Non-pigmented ciliary epithelial cell (primary cell): ENCODE measurements at regions not wholly inside any gene's neighbourhood (a gene's known extent, or its start where the extent isn't known, plus 50 kb on each side); places are given as distances from the start of the nearest gene placed in this dataset.
"Not testable (repeated sequence)": the region's sequence is repeated elsewhere in the genome, so short reads cannot be mapped to it uniquely, and the experiment has no call there.

ENCODE experiments used
- DNase-seq: peaks from one replicate; pipeline ENCODE4 v3.0.0-alpha.2; 2010; ENCODE audit warnings: low read depth

DNA sequence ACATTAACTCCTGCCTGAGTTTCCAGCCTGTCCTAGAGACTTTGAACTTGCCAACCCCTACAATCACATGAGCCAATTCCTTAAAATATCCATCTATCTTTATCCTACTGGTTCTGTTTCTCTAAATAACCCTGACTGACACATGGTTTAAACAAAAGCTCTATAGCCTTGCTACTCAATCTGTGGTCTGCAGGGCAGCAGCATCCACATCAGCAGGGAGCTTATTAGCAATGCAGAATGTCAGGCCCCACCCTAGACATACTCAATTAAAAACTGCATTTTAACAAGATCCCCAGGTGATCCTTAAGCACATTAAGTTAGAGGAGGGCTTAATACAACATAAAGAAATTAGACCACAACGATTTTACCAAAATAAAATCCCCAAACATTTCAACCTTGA lies 108.3 kb upstream of the CPSF6 start:
- no peak for DNase-seq

DNA sequence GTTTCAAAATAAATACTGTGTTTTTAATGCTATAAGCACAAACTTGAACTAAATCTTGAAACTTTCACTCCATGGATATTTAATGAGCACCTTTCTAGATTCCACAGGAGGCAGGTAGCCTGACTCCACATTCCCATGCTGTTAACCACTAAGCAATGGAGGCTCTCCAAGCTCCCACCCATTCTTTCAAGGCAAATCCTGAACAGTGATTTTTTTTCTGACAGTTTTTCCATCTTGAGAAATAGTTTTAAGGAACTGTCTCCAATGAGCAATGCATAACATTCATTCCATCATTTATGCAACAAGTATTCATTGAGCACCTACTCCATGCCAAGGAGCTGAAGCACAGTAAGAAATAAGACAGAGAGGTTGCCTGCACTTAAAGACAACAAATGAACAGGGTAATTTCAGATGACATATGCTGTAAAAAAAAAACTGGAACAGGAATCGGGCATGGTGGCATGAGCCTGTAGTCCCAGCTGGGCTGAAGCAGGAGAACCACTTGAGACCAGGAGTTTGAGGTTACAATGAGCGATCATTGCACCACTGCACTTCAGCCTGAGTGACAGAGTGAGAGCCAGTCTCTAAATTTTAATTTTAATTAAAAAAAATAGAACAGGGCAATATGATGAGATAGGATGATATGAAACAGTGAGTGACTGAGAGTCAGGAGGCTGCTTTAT lies 102.3 kb upstream of the CPSF6 start:
- no peak for DNase-seq

DNA sequence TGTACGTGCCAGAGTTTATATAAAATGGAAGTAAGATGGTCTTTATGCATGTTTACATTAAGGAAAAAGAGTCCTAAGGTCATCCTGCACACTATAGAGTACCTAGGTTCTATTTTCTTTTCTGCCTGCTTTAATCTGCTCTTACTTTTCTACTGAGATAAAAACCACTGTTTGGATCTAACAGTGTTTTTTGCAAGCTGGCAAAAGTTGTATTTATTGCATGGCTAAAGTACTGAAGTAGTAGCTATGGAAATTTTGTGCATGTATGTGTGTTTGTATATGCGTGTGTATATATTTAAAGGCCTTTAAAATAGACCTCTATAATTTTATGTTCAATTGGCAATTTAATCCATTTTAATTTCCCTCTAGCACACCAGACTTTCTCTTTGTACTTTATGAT lies 98.3 kb upstream of the CPSF6 start:
- DNase-seq: no peak

DNA sequence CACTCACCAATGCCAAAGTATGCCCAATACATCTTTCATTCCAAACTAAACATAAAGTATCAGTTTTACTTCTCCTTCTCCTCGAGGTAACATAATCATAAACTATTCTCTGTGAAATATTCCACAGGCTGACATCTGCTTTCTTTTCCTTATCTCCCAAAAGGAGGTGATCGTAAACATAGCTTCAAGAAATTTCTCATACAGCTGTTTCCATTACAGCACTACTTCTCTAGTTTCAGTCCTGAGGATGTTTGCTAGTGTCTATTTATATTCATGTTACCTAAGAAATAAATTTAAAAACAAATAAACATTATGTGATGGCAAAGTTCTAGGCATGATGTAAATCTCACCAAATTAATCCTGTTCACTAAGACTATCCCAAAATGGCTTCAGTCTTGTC lies 90.1 kb upstream of the CPSF6 start:
- no peak for DNase-seq

DNA sequence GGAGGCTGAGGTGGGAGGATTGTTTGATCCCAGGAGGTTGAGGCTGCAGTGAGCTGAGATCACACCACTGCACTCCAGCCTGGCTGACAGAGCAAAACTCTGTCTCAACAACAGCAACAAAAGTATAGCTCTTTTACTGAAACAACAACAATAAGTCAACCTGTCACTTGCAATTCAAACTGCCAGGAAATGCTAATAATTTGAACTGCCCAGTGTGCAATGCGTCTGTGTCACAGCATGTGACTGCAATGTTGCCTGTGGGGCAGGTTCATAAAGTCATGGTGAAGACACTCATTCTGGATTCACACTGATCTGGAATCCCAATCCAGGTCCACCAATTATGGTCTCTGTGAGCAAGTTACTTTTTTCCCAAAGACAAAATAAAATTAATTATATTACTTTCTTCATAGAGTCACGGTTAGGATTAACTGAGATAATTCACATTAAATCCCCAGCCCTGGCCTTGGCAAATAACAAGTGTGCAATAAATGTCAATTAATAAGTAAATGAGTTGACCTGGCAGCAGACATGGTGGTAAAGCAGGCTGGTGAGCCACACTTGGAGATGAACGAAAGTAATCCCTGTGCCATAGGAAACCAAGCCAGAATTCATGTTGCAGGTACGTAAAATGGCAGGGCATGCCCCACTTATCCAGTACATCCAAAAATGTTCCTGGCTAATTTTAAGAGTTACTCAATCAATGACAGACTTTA lies 89.1 kb upstream of the CPSF6 start:
- no peak for DNase-seq

DNA sequence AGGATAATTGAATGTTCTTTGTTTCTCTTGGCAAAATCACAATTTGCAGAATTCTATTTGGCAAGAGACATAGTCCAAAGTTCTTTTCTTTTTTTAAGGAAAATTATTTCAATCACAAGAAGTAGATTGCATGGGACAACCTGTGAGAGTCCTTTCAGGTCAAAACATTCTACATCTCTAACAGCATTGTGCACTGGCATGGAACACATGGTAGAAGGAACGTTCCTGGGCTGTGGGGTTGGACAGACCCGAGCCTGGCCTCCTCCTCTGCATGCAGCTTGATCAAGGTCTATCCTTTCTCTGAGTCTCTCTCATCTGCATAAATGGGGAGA lies 88.6 kb upstream of the CPSF6 start:
- no peak for DNase-seq

DNA sequence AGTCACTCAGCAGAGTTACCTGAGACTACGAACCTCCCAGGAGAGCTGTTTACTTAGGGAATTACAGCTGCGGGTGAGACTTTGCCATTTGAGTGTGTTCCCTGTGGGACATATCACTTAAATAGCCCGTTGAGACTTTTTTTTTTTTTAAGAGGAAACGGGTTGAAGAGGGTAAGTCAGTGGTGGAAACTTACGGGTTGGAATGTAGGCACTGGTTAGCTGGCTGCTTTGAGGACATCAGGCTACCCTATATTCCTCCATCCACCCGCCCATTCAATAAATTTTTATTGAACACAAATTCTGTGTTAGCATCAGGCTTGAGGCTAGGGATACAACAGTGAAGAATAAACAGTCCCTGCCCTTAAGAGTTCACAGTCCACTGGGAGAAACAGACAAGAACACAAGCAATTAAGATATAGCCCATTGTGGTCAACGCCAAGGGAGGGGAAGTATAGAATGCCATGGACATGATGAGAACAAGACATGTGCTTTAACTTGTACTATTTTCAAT lies 88.1 kb upstream of the CPSF6 start:
- DNase-seq: no peak

DNA sequence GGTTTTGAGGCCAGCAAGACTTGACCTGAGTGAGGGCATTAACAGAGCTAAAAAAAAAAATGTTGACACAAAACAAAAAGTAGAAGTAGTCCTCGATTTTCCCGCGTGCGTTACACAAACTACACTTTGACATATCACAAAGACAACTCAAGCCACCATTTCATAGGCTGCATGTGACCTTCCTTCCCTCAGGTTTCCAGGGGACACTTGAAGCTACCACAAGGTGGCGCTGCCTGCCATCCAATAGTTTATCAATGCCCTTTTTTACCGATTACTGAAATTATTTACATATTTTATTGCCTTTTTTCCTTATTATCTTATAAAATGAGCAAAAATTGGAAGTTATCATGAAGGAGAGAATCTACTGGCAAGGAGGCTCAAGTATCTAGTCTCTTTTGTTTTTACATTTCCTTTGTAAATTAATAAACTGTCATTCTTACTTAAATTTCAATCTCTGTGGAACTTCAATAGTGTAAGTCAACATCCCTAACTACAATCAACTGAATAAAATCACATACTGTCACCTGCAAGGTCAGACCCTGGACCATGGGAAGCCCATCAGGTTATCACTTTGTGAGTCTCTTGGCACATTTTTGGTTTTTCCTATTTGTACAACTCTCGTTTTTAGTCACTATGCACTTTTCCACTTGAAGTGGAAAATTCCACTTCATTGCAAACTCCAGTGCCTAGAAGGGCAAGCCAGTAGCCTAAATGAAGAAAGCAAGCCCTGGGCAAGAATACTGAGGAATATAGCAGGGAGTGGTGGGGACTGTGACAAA lies 84.6 kb upstream of the CPSF6 start:
- DNase-seq: peak; percentile 11

DNA sequence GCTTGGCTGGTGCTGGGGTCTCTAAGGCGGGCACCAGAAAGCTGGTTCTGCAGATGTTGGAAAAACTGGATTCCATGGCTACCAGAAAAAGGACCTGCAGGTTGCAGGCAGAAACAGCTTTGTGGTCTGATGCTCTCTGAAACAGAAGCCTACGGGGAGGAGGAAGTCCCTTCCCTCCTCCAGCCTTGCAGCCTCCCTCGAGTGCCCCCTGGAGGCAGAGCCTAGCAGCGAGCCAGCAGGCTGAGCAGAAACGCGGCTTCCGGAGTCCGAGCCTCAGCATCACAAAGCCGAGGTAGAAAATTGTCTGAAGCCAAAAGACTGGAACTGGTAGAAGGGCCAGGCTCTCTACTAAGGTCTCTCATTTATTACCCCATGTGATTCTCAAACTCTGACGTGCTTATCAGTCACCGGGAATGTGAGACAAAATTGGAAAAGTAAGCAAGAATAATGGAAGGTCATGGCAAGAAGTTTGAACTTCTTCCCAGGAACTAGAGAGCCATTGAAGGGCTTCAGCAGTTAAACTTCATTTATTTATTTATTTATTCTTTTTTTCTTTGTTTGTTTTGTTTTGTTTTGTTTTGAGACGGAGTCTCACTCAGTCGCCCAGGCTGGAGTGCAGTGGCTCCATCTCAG lies 82.2 kb upstream of the CPSF6 start:
- peak; percentile 57 for DNase-seq

DNA sequence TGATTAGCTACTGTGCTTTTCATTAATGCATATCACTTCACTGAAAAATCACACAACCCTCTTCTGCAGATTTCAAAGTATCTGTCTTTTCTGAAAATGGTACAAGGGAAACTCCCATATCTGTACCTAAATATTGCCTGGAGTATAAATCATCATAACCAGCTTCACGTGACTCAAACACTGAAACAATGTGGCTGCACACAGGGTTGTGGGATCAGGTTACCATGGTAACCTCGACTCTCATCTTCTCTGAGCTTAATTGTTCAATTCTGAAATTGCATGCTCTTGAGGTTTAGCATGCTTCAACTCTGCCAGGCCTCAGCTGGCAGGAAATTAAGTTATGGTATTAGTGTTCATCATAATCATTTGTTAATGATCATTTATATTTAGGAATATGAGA lies 77.5 kb upstream of the CPSF6 start:
- no peak for DNase-seq

DNA sequence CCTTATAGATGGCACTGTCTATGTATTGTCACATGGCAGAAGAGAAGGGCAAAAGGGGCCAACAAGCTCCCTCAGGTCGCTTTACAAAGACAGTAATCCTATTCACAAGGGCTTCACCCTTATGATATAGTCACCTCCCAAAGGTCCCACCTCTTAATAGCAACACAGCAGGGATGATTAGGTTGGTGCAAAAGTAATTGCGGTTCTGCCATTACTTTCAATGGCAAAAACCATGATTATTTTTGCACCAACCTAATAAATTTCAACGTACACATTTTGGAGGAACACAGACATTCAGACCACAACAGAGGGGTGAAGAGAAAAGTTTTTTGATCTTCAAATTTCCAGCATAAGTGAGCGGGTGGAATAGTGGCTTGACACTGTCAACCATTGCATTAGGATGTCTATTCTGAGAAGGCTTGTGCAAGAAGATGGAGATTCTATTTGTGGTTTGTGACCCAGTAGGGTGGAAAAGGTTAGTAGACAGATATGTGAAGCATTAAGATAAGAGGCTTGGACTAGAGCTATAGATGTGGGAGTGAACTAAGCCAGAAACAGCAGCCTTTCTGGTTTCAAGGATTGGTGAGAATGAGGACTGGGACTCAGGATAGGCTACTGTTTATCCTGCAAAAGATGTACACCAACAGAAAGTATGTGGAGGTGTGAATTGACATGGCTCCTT lies 75.5 kb upstream of the CPSF6 start:
- DNase-seq: no peak

DNA sequence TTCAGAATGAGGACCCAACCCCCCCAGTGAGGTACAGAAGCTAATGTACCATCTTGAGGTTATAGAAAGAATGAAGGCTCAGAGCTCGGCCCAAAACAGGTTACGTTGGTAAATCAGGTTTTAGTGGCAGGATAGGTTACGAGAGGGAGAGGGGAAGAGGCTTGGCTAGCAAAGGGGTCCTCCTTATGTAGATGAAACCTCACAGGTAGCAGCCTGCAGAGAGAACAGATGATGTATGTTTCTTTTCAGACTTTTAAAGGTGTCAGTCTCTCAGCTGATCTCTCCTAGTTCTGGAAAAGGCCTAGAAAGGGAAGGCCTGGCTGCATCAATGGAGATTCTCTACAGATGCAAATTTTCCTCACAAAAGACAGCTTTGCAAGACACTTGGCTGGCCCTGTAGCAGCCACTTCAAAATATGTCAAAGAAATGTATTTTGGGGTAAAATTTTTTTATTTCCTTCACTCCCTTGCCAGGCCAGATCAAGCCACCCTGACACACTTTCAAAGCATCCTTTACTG lies 71.7 kb upstream of the CPSF6 start:
- DNase-seq: no peak

DNA sequence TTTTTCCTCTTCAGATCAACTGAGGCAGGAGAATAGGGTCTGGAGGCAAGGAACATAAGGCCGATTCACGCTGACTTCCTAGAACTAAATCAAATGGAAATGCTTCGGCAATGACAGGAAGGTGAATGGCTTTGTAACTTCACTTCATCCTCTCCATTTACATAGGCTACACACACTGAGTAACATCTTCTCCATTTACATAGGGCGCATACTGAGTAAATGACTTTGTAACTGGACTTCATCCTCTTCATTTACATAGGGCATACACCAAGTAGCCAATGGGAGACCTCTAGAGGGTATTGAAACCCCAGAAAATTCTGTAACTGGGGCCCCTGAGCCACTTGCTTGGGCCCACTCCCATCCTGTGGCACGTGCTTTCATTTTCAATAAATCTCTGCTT lies 71.0 kb upstream of the CPSF6 start:
- DNase-seq: no peak

DNA sequence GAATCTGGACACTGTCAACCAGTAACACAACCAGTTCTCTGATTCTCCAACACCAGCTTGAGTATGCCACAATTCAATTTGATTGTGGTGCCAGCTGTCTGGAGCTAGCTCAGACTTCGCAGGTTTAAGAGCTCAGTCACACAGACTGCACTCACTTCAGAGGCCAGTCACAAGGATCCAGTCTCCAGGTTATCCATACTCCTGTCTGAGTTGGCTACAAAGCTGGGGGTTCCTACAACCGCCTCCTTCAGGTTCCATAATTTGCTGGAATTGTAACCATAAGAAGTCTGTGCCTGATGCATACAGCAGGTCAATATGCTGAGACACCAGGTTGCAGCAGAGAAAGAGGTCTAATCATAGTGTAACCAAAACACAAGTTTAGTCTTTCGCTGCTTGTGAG lies 70.5 kb upstream of the CPSF6 start:
- no peak for DNase-seq

DNA sequence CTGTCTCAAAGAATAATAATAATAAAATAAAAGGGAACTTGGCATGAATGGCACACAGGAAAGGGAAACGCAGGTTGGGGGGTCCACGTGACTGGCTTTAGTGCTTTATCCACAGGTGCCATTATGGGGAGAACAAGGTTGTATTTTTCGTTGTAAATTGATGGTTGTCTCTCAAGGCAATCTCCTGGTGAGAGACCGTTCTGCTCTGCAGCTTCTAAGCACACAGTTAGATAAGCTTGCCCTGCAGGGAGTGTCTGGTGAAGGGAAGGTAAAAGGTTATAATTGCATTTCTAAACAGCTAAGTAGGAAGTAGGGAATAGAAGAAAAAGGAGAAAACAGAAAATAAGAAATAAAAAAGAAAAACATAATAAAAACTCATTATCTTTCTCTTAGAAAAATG lies 69.1 kb upstream of the CPSF6 start:
- DNase-seq: no peak

DNA sequence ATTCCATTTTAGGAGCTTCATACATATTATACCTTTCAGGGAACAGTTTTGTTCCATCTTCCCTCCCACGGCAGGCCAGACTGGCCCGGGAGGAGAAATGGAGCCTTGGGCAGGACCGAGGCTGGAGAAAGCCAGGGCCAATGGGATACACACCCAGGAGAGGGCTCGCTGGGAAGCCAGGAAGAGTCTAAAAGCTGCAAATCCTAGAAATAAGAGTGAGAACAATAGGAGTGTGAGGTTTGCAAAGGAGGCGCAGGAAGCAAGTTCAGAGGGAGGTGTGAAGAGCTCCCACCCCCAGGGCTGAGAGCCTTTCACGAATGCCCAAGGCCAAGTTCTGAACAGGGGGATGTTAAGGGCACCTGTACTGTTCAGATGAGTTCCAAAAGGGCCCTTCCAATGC lies 67.5 kb upstream of the CPSF6 start:
- DNase-seq: no peak

DNA sequence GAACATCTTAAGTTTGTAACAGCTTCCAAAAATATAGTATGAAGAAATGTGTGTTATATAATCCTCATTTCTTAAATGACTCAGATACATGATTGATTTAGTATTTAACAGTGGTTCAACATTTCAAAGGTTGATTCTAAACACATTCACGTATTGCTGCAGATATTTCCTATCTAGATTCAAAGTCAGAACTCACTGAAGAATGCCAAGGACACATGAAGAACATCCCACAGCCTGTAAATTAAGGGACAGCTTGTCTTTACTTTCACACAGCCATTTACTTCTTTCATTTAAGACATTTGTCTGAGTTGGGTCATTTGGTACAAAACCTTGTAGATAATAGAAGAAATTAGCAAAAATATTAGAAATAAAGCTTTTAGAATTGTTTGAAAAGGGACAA lies 66.9 kb upstream of the CPSF6 start:
- DNase-seq: no peak

DNA sequence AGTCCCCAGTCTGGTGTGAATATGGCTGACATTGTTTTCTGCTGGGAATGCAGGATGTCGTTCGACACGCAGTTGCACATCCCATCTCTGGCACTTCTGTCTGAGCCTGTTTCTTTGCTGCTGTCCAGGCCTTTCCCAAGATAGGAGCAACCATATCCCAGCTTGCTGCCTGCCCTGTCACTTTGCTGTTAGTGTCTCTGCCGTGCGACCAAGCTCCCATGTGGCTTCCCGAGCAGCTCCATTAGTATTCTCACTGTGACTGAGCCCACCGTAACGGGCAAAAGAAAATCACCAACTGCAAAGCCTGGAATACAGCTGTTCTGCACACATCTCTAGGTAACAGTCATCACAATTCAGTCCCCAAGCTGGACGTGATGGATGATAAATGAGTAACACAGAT lies 66.0 kb upstream of the CPSF6 start:
- no peak for DNase-seq

DNA sequence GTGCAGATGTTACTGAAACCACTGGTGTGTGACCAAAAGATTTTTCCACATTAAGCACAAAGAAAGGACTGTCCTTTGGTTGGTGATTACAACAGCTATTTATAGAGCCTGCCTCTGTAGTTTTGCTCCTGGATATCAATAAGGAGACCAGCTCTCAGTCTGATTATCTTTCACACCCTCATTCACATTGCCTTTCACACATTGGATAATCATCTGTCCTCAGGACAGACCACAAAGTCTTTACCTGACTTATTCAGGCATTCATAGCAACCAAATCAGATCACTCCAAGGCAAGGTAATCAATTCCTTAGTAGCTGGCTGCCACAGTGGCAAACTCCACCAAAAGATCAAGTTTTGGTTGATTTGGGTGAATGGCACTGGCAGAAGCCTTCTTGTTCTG lies 59.6 kb upstream of the CPSF6 start:
- no peak for DNase-seq

DNA sequence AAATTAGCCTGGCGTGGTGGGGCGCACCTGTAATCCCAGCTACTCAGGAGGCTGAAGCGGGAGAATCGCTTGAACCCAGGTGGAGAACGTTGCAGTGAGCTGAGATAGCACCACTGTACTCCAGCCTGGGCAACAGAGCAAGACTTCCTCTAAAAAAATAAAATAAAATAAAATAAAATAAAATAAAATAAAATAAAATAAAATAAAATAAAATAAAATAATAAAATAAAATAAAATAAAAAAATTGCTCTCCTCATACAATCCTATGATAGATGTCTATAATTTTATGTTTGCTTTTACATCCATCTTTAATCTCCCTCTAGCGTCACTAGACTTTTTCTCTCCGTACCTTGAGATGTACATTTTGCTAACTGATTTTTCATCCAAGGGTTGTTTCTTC lies 51.8 kb upstream of the CPSF6 start:
- not testable (repeated sequence) for DNase-seq

DNA sequence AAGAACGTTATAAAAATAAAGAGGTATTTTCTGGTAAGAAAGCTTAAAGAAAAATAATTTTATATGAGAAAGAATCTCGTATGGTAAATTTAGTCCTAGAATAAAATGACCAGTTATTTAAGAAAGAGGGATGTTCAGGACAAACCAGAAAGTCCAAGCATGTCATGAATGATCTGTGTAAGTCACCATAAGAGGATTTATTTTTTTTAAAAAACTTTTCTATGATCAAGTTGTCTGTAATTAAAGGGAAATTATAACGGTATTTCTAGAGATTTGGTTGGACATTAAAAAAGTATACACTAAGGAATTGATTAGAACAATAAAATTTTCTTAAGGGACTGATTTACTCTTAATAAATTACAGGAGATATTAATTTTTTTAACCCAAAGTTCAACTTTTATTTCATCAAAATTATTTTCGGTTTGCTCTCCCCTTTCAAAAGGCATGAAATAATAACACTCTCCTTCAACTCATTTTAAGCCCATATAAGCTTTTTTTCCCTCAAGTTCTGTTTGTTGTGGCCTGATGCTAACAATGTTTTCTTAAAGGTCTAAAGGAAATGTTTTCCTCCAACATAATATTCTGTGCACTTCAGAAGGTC lies 49.9 kb upstream of the CPSF6 start:
- no peak for DNase-seq
